GM19043 (cell line): ENCODE measurements at regions not wholly inside any gene's neighbourhood (a gene's known extent, or its start where the extent isn't known, plus 50 kb on each side); places are given as distances from the start of the nearest gene placed in this dataset.

Source experiments
- ATAC-seq: cut with Tn5 transposase; IDR thresholded peaks from one replicate; pipeline ENCODE4 v1.9.1; 2021; ENCODE audit warnings: low read depth; ENCODE audit not compliant: unreplicated experiment

- no peak for ATAC-seq
Measured at GRCh38 chr12:91574391-91574790, 391.8 kb upstream of the DCN start.

GRCh38 chr12:91572869-91573268 is 390.3 kb upstream of the DCN start:
- no peak for ATAC-seq

GRCh38 chr12:91567100-91567485 is 384.5 kb upstream of the DCN start:
- no peak for ATAC-seq

- no peak for ATAC-seq
Measured at GRCh38 chr12:91566328-91567099, 383.9 kb upstream of the DCN start.

GRCh38 chr12:91565846-91566245 is 383.2 kb upstream of the DCN start:
- no peak for ATAC-seq

- no peak for ATAC-seq
Measured at GRCh38 chr12:91565246-91565645, 382.6 kb upstream of the DCN start.

- no peak for ATAC-seq
Measured at GRCh38 chr12:91563011-91563765, 380.6 kb upstream of the DCN start.

- no peak for ATAC-seq
Measured at GRCh38 chr12:91562476-91562875, 379.9 kb upstream of the DCN start.

- no peak for ATAC-seq
Measured at GRCh38 chr12:91561958-91562325, 379.3 kb upstream of the DCN start.

- no peak for ATAC-seq
Measured at GRCh38 chr12:91561301-91561957, 378.8 kb upstream of the DCN start.

GRCh38 chr12:91556909-91557308 is 374.3 kb upstream of the DCN start:
- ATAC-seq = no peak

GRCh38 chr12:91555436-91556415 is 373.1 kb upstream of the DCN start:
- no peak for ATAC-seq

- ATAC-seq = no peak
Measured at GRCh38 chr12:91551927-91552326, 369.3 kb upstream of the DCN start.

- no peak for ATAC-seq
Measured at GRCh38 chr12:91551242-91551641, 368.6 kb upstream of the DCN start.

GRCh38 chr12:91542666-91543065 is 360.0 kb upstream of the DCN start:
- no peak for ATAC-seq

GRCh38 chr12:91542067-91542466 is 359.4 kb upstream of the DCN start:
- ATAC-seq = no peak

GRCh38 chr12:91538418-91538817 is 355.8 kb upstream of the DCN start:
- no peak for ATAC-seq

- no peak for ATAC-seq
Measured at GRCh38 chr12:91533366-91533765, 350.7 kb upstream of the DCN start.

- ATAC-seq = no peak
Measured at GRCh38 chr12:91529829-91530228, 347.2 kb upstream of the DCN start.

GRCh38 chr12:91523831-91524230 is 341.2 kb upstream of the DCN start:
- no peak for ATAC-seq

- ATAC-seq = no peak
Measured at GRCh38 chr12:91516695-91517047, 334.1 kb upstream of the DCN start.
